T follicular helper cell (primary cell): ENCODE measurements at regions not wholly inside any gene's neighbourhood (a gene's known extent, or its start where the extent isn't known, plus 50 kb on each side); places are given as distances from the start of the nearest gene placed in this dataset.

Source experiments
- DNase-seq: peaks from one replicate; pipeline ENCODE4 v3.0.0-alpha.2; 2020; ENCODE audit warnings: low read depth

GRCh38 chr3:40593351-40593750 is 68.6 kb downstream of the ZNF621 start:
- no peak for DNase-seq

DNA sequence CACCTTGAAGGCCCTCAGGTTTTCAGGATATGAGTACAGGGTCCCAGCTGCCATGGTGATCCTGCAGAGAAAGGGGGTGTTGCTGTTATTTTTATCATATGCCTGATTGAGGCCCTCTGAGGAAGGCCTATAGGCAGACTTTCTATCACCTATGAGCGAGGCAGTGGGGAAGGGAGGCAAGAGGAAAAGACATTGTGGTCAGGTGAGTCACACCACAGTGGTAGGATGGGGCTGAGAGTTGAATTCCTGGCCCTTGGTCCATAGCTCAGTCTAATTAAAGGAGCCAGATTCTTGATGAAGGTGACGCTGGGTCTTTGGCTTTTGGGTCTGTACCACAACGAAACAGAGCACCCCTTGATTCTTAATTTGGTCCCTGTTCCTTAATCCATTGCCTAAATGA is 72.7 kb downstream of the ZNF621 start:
- DNase-seq: no peak

GRCh38 chr3:40598338-40598737 is 73.6 kb downstream of the ZNF621 start:
- DNase-seq: no peak

- no peak for DNase-seq
Observed at GRCh38 chr3:40598962-40599361, 74.2 kb downstream of the ZNF621 start.

- DNase-seq: no peak
Observed at GRCh38 chr3:40602778-40603385, 78.1 kb downstream of the ZNF621 start.

GRCh38 chr3:40605960-40606359 is 81.2 kb downstream of the ZNF621 start:
- DNase-seq: no peak

DNA sequence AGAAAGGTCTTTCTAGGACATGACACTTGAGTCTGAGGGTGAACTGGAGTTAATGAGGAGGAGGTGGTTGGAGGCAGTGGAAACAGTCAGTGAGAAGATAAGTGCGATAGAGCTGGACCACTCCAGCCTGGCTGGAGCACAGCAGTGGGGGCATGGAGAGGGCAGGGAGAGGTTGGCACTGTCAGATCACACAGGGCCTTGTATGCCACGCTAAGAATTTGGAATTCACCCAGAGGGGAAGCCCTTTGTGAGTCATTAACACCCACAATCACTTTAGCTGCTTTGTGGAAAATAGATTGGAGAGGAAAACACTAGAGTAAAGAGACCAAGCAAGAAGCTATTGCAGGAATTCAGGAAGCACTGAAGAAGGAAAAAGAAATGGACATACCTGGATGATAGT is 83.3 kb downstream of the ZNF621 start:
- DNase-seq: no peak

- no peak for DNase-seq
Observed at GRCh38 chr3:40613306-40613705, 88.5 kb downstream of the ZNF621 start.

DNA sequence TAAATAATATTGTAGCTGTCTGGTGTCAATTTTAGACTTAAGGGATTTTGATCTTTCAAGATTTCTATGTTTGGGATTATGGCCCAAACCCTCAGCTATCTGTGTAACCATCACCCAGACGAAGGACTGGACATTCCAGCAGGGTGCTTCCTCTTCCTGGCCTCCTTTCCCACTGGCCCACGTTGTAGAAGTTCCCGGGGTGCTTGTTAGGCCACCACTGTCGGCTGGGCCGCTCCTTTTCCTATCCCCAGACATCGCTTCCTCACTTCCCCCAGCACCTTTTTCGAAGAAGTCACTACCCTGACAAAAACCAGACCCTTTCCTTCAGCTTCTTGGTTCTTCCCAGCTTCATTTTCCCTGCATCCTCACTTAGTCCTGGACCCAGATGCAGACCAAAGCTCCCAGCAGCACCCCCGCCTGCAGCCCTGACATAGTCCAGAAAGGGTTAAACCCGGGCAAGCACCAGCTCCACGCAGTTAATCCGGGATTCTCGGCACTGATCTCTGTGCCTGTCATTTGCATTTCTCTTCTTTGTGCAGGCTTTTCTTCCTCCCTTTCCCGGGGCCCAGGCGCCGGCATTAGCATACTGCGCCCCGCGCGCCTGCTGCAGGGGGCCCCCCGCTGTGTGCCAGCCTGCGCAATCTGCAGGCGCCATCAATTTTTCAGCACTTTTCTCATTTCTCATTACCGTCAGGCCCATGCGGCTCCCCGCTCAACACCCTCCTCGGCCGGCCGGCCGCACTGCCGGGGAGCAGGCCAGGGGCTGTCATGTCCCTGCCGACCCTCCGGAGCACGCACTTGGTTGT is 90.6 kb downstream of the ZNF621 start:
- DNase-seq: no peak

DNA sequence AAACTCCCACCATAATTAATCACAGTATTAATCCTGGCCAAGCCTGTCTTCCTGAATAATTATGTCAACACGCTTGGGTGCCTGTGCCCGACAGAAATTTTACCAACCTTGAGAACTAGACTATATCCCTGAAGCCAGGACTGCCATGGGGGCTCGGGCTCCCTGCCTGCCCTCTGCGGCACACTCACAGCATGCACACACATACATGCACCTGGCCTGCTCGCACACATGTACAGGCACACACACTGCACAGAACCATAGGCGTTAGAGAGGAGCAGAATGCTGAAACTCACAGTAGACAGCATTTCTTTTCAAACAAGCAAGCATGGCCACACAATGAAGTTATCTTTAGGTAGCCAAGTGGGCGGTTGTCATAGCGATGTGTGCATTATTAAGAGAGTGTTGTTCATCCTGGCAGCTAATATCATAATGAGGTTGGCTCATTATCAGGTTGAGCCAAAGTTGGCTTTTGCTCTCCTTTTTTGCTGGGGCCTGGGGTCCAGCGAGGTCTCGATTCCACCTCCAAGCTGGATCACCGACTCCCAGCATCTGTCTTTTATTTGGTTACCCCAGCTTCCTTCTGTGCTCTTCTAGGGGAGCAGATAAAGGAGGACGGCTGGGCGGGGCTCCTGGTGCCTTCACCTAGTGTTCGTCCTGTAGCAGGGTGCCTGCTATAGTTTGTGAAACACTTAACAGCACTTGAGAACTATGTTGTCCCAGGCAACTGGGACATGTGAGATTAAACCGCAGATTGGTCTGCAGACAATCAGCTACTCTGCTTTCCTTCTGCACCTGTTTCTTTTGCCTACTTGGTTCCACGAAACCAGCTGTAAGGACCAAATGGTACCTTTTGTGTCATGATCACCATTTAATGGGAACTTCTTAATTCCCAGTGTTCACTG is 91.4 kb downstream of the ZNF621 start:
- no peak for DNase-seq

GRCh38 chr3:40617084-40617483 is 92.3 kb downstream of the ZNF621 start:
- DNase-seq: no peak

GRCh38 chr3:40618158-40618557 is 93.4 kb downstream of the ZNF621 start:
- no peak for DNase-seq

- DNase-seq: no peak
Observed at GRCh38 chr3:40620151-40620550, 95.4 kb downstream of the ZNF621 start.

DNA sequence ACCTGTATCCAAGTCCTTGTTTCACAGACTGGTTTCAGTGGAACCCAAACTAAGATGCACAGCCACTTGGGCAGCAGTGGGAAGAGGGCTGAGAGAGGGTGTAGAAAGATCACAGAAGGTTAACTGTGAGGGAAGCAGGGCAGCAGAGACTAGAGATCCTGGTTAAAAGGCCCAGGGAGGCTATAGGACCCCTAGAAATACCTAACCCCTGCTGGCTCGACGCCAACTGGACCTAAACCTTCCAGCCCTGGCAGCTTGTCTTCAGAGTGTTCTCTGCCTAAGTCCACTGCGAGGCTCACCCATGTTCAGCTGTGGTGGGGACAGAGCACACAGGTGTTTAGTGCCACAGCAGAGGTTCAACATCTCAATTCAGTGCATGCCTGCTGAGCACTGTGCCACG is 96.5 kb downstream of the ZNF621 start:
- no peak for DNase-seq

GRCh38 chr3:40623567-40623966 is 98.8 kb downstream of the ZNF621 start:
- no peak for DNase-seq

DNA sequence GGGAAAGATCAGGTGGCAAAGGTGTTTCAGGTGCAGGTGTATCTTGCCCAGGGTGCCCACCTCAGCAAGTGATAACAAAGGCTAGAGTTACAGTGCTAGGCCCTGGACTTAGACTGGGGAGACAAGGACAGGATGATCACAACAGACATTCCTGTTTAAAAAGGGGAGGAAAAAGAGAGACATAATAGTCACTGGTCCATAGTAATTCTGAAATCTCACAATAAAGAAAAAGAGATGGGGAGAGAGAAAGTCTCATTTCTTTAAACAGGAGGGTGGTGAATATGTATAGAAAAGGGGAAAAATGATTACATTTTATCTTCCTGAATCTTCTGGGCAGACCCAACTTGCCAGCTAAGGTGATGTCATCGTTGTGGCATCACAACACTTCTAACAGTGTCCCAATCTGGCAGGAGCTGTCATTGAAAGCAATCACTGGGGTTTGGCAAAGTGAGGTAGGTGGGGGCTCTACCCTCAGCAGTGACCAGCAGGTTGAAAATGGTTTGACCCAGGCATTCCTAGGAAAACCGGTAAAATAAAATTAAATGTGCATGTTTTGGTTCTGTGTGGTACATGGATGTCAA is 99.5 kb downstream of the ZNF621 start:
- no peak for DNase-seq

- DNase-seq: no peak
Observed at GRCh38 chr3:40627095-40627494, 102.3 kb downstream of the ZNF621 start.

DNA sequence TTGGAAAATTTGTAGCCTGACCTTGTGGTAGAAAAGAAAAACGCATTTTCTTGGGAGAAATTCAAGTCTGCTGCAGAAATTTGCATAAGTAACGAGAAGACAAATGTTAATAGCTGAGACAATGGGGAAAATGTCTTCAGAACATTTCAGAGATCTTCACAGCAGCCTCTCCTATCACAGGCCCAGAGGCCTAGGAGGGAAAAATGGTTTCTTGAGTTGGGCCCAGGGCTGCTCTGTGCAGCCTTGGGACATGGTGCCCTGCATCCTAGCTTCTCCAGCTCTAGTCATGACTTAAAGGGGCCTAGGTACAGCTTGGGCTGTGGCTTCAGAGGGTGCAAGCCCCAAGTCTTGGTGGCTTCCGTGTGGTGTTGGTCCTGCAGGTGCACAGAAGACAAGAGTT is 104.2 kb downstream of the ZNF621 start:
- DNase-seq: no peak

DNA sequence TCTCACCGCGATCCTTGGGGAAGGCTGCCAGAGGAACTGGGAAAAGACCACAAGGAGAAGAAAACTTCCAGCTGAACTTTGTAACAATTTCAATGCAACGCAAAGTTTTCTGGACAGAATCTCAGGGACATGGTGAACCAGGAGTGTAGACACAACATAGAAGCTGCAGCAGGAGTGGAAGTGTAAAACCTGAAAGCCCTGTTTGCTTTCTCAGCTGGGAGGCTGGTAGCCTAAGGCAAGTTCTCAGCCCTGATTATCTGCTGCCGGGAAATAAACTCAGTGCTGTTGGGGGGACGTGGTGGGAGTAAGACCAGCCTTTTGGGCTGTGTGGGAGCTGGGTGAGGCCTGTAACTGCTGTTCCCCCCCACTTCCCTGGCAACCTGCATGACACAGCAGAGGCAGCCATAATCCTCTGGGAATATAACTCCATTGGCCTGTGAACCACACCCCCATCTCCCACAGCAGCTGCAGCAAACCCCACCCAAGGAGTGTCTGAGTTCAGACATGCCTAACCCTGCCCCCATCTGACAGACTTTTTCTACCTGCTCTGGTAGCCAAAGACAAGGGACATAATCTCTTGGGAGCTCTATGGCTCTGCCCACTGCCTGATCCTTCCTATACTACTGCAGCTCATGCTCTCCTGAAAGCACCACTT is 106.7 kb downstream of the ZNF621 start:
- DNase-seq: no peak

DNA sequence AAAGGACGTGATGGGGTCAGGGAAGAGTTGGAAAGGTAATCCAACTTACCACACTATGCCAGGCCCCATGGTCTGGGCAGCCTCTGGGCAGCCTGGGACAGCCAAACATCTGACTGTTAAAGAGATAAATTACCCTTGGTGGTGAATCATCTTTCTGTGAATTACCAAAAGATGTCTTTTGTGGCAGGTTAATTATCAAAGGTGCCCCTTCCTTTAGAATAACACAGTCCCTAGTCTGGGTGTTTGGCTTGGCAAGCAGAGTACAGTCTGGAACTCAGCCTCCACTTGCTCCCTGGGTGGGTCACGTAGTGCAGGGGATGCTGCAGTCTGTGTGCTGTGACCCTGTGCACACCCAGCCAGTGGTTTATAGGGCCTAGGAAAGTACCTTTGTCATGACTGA is 113.1 kb downstream of the ZNF621 start:
- no peak for DNase-seq

DNA sequence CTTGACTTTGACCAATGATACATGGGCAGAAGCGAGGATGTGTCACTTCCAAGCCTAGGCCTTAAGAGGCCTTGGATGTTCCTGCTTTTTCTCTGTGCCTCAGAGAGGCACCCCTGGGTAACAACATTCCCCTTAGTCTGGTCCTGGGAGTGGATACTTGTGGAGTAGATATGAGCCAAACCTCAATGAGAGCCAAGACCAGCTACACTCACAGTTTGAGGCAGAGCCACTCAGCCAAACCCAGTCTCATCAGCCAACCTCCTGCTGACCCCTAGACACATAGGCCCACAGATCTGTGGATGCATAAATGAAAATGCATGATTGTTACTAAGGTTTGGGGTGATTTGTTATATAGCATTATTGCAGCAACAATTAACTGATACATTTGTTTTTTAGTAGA is 114.2 kb downstream of the ZNF621 start:
- no peak for DNase-seq

DNA sequence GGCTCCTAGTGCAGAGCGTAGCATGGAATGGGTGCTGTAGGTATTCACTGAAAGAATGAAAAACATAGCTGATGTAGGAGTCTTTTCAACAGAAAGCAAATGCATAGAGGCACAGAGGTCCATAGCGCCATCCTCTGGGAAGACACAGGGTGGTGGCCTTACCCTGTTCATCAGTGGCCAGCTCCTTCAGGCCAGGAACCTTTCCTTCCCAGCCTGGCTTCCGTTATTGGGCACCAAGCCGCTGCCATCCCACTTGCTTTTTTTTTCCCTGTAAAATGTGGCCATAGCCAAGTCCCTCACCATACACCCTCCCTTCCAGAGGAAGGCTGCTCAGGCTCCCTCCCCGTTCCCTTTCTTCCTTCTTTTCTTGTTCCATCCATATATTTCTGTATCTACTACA is 118.1 kb downstream of the ZNF621 start:
- no peak for DNase-seq
